PC-3 (cell line): ENCODE measurements at regions not wholly inside any gene's neighbourhood (a gene's known extent, or its start where the extent isn't known, plus 50 kb on each side); places are given as distances from the start of the nearest gene placed in this dataset.

Experiments
- EZH2 ChIP-seq: fragments of 300-600 bp; sonication (generic); IDR thresholded peaks from one replicate; pipeline ENCODE4 v1.6.1; 2017; ENCODE audit warnings: antibody characterized with exemption, mild to moderate bottlenecking, low read length; ENCODE audit not compliant: unreplicated experiment
- TF ChIP-seq, protein P1 (sequence below): fragments of 300-600 bp; sonication (generic); conservative IDR thresholded peaks from 2 replicates; pipeline ENCODE4 v1.5.1; 2017; ENCODE audit warnings: antibody characterized with exemption, low read depth, mild to moderate bottlenecking, low read length

DNA sequence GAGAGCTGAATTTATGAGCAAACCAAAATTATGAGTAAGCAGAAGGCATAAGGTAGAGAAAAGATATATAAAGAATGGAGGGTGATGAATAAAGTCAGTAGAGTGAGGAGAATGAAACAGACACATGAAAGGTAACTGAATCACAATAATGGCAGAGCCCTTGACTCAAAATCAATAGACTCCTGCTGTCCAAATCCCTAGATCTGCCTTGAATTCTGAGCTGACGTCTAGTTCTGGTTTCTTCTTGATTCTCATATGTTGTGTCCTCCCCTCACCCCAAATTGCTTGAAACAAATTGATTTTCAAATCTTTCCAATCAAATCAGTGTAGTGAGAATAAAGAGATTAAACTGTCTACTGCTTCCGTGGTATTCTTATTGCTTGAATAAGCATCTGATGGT is 86.6 kb upstream of the IQCM start:
- TF ChIP-seq, protein P1, sequence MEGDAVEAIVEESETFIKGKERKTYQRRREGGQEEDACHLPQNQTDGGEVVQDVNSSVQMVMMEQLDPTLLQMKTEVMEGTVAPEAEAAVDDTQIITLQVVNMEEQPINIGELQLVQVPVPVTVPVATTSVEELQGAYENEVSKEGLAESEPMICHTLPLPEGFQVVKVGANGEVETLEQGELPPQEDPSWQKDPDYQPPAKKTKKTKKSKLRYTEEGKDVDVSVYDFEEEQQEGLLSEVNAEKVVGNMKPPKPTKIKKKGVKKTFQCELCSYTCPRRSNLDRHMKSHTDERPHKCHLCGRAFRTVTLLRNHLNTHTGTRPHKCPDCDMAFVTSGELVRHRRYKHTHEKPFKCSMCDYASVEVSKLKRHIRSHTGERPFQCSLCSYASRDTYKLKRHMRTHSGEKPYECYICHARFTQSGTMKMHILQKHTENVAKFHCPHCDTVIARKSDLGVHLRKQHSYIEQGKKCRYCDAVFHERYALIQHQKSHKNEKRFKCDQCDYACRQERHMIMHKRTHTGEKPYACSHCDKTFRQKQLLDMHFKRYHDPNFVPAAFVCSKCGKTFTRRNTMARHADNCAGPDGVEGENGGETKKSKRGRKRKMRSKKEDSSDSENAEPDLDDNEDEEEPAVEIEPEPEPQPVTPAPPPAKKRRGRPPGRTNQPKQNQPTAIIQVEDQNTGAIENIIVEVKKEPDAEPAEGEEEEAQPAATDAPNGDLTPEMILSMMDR: no peak
- no peak for TF ChIP-seq EZH2
